Upper lobe of left lung (tissue), 4 donors: ENCODE measurements at regions not wholly inside any gene's neighbourhood (a gene's known extent, or its start where the extent isn't known, plus 50 kb on each side); places are given as distances from the start of the nearest gene placed in this dataset.

Experiments
- CTCF ChIP-seq, 6 experiments: fragments of 450-650 bp in 4 of 6; fragments of 200-600 bp in 2 of 6; sonication (generic) in 2 of 6; IDR thresholded peaks; one replicate each; pipeline ENCODE4 v1.5.1; 2016 to 2019; ENCODE audit warnings: antibody characterized with exemption in 6 of 6
- EP300 ChIP-seq, 4 donors: sonication (generic); formaldehyde crosslinking; IDR thresholded peaks; one replicate each; pipeline ENCODE4 v1.5.1; 2017; ENCODE audit warnings: antibody characterized with exemption in 4 of 4, control low read depth in 2 of 4
- POLR2A ChIP-seq, 4 donors: fragments of 450-650 bp; IDR thresholded peaks; one replicate each; pipeline ENCODE4 v1.5.1; 2016 to 2017; ENCODE audit warnings: antibody characterized with exemption in 4 of 4, mild to moderate bottlenecking in 2 of 4
- POLR2AphosphoS5 ChIP-seq, 2 donors: sonication (generic); formaldehyde crosslinking; IDR thresholded peaks; one replicate each; pipeline ENCODE4 v1.5.1; 2017; ENCODE audit warnings: antibody characterized with exemption in 2 of 2

GRCh38 chr1:101382135-101382534 is 145.3 kb downstream of the S1PR1 start:
- TF ChIP-seq CTCF (IDR thresholded peaks at IDR 0.05) (no peak), POLR2A (IDR thresholded peaks at IDR 0.05) (no peak), POLR2AphosphoS5 (IDR thresholded peaks at IDR 0.05) (no peak), EP300 (IDR thresholded peaks at IDR 0.05) (no peak)
